NOMO-1 (cell line): ENCODE measurements at regions not wholly inside any gene's neighbourhood (a gene's known extent, or its start where the extent isn't known, plus 50 kb on each side); places are given as distances from the start of the nearest gene placed in this dataset.

ENCODE experiments used
- DNase-seq, 2 experiments: peaks; one replicate each; lab custom pipeline; 2025; ENCODE audit not compliant: unreplicated experiment in 2 of 2; lab: John Stamatoyannopoulos, UW

DNA sequence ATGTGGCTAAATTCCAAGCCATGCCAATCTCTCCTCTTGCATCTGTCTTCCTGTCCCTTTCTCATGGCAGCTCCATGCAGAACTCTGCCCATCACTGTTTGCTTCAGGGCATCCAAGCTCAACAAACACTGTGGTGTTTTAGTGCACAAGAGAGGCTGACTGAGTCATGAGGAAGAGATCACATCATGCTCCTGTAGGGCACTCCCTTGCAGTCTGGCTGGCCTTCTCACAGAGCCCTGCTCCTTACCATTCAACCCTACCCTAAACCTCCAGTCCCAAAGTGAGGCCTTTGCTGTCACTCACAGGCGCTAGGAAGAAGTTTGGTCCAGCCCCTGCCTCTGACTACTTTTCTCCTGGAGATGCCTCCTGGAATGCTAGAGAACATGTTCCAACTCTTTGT lies 194.0 kb downstream of the LRATD1 start:
- no peak for DNase-seq

DNA sequence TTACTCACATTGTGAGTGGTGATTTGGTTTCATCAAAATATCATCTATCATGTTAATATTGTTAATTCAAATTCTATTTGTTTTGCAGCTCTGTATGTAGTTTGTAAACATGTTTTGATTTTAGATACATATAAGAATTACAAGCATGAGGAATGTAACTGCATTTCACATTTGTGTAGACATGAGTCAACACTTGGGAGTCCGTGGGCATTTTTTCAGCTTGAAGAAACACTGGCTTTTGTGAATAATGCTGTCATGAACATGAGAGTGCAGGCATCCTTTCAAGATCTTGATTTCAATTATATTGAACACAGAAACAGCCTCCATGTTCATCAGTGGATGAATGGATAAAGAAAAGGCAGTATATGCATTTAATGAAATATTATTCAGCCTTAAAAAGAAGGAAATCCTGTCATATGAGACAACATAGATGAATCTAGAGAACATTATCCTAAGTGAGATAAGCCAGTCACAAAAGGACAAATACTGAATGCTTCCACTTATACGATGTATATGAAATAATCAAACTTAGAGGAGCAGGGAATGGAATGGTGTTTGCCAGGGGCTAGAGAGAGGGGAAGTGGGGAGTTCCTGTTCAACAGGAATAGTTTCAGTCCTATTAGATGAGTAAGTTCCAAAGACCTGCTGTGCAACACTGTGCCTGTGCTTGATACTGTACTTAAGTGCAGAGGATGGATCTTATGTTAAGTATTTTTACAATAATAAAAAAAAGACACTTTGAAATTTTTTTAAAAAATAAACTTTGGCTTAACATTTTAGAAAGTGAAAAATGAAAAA lies 194.9 kb downstream of the LRATD1 start:
- DNase-seq, result no peak

GRCh38 chr2:14828223-14828622 lies 195.7 kb downstream of the LRATD1 start:
- no peak for DNase-seq

DNA sequence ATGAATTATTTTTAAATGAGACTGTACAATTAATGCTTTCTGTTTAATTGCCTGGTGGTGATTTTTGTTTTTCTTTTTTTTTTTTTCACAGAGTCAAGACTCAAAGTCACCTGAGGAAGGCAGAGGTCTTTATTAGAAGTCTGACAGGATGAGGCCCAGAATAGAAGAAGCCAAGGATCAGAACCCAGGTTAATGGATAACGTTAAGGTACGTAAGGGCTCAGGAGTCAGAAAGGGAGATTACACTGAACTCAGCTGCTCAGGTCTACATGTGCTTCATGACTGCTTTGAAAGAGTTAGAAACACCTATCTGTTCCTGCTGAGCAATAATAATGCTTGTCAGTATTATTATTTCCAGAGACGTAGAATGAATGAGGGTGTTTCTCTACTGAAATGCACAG lies 196.5 kb downstream of the LRATD1 start:
- DNase-seq, result no peak

DNA sequence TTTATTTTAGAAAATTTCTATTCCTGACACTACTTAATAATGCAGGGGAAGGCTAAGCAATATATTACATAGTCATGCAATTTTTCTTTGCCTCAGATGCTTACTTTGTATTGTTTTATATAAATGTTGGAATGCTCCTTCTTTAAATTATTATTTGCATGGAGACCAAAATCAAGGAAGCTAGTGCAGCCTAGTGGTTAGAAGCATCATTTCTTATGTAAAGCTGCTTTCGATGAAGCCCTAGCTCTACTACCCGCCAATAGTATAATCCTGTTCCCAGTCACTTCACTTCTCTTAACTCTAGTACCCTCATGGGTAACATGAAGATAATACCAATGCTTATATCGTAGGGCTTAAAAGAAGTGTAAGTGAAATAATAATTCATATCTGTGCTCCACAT lies 198.9 kb downstream of the LRATD1 start:
- DNase-seq, result no peak

DNA sequence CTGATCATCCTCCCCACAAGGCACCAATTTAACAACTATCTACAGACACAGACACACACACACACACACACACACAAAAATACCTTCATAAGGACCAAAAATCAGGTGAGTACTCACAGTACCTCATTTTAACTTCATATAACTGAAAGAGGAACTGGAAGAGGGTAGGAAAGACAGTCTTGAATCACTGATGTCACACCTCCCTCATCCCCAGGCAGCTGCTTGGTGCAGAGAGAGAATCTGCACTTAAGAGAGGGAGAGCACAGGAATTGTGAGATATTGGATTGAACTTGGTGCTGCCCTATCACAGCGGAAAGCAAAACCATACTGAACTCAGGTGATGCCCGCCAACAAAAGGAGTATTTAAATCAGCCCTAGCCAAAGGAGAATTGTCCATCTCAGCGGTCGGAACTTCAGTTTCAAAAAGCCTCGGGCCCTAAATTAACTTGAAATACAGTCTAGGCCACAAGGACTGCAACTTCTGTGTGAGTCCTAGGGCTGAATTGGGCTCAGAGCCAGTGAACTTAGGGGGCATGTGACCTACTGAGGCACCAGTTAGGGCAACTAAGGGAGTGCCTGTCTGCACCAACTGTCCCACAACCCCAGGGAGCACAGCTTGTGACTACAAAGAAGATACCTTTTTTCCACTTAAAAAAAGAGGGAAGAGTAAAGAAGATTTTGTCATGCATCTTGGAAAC lies 211.1 kb downstream of the LRATD1 start:
- no peak for DNase-seq

DNA sequence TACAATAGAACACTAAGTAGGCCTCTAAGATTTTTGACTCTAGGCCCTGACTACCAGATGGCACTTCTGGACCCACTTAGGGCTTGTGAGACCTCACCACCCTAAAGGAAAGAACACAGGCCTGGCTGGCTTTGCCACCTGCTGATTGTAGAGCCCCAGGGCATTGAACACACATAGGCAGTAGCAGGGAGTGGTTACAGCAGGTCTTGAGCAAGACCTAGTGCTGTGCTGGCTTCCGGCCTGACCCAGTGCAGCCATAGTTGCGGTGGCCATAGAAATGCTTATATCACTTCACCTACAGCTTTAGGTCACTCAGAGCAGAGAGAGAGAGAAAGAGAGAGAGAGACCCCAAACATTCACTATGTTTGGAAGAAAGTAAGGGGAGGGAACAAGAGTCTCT lies 223.2 kb downstream of the LRATD1 start:
- DNase-seq, result no peak

DNA sequence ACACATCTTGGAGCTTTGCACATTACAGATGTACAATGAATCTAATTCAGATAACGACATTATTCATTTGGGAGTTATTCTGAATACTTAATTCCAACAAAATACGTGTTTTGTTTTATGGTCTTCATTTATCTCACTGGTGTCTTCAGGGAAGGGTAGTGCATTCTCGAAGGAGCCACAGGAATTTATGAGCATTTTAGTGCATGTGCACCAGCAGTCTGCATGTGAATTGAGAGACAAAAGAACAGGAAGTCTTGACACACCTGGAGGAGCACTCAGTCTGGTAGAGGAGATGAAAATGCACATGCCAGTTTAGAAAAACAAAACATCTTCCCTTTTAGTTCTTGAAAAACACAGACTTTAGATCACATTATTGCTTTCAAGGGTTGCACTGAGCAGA lies 228.7 kb downstream of the LRATD1 start:
- no peak for DNase-seq

DNA sequence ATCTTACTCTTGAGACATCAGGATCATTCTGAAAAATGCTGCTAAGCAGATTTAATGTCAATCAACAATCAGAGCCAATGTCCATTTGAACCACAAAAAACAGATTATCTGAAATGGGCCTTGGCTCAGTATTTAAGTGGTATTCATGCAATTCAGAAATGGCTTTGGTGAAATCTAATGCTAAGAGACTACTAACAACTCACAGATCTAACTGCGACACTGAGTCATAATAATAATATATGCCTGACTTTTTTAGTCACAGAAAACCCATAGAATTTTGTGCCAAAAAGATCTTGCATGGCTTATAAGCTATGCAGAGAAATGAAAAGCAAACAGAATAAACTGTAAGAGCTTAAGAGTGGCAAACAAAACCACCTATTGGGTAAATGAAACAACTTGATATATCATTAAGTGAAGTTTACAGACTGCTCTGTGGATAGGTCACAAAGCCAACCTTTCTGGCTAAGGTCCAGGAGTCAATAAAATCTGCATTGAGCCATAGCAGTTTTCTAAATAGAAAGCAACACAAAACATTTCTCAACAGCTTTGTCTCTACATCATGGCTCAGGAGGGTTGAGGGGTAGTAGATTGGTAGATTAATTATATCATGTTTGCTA lies 234.3 kb downstream of the LRATD1 start:
- no peak for DNase-seq

- DNase-seq, result no peak
These were observed 235.3 kb downstream of the LRATD1 start for GRCh38 chr2:14867853-14868252.

DNA sequence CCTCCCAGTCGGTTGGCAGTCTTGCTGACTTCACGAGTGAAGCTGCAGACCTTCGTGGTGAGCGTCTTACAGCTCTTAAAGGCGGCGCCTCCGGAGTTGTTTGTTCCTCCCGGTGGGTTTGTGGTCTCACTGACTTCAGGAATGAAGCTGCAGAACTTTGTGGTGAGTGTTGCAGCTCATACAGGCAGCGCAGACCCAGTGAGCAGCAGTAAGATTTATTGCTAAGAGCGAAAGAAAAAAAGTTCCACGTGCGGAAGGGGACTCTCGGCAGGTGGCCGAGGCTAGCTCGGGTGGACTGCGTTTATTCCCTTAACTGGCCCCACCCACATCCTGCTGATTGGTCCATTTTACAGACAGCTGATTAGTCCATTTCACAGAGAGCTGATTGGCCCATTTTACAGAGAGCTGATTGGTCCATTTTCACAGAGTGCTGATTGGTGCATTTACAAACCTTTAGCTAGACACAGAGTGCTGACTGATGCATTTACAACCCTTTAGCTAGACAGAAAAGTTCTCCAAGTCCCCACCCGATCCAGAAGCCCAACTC lies 240.3 kb downstream of the LRATD1 start:
- DNase-seq, result no peak

DNA sequence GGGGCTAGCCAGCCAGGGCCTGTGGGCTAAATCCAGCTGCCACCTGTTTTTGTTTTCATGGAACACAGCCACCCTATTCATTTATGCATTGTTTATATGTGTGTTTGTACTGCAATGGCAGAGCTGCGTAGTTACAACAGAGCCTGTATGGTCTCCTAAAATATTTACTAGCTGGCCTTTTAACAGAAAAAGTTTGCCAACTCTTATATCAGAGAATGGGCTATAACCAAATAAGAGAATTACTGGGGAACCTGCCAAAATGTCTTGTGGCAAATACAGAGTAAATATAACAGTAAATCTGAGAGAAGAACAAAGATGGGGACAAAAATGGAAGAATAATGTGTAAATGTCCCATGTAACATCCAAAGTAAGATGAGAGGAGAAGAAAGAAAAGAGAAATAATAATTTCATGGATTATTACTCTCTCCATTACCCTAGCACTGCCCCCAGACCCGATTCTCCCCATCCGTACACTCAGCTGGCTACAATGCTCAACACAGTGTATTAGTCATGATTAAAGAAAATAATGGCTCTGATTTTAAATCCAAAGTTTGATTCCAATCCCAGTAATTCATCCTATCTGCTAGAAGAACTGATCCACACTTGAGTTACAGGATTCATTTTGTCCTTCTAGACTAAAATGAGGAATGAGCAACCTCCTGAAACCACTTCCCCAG lies 249.3 kb downstream of the LRATD1 start:
- DNase-seq, result no peak

- DNase-seq, result no peak
These were observed 252.1 kb downstream of the LRATD1 start for GRCh38 chr2:14884651-14885050.

DNA sequence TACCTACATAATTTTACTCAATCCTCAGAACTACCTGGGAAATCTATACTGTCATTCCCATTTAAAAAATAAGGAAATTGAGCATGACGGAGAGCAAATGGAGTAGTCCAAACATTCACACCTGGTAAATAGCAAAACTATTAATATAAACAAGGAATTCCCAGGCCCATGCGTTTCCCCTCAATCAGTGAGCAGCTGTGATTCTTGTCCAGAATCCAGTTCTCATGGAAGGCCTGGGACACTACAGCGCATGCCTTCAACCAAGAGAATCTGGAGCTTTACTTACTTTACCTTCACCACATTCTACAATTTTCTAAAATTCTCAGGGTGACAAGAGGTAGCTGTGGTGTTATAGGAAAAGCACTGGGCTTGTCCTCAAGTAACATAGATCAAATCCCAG lies 259.0 kb downstream of the LRATD1 start:
- no peak for DNase-seq

- no peak for DNase-seq
These were observed 264.0 kb downstream of the LRATD1 start for GRCh38 chr2:14896330-14897030.

- no peak for DNase-seq
These were observed 267.3 kb downstream of the LRATD1 start for GRCh38 chr2:14899621-14900414.

GRCh38 chr2:14901737-14902136 lies 269.2 kb downstream of the LRATD1 start:
- no peak for DNase-seq

GRCh38 chr2:14902953-14903352 lies 270.4 kb downstream of the LRATD1 start:
- DNase-seq, result no peak

GRCh38 chr2:14903709-14904374 lies 271.3 kb downstream of the LRATD1 start:
- peak in 1 of 2 experiments; percentile 18 for DNase-seq
